Naive thymus-derived CD4-positive, alpha-beta T cell (primary cell): ENCODE measurements at regions not wholly inside any gene's neighbourhood (a gene's known extent, or its start where the extent isn't known, plus 50 kb on each side); places are given as distances from the start of the nearest gene placed in this dataset.
A peak's percentile ranks its signal among the peaks of the same experiment; 100 is the strongest.

Experiments used
- ATAC-seq: fragments of 150-1000 bp; cut with Tn5 transposase; 2 replicates; pipeline ENCODE4 v1.10.0; 2021; ENCODE audit warnings: mild to moderate bottlenecking, moderate library complexity
- CTCF ChIA-PET: fragments of 350-600 bp; sonication (Branson Sonifier 250); formaldehyde crosslinking; loops from one replicate; lab custom pipeline; 2021; ENCODE audit warnings: antibody characterized with exemption; lab: Charles Lee
- POLR2A ChIA-PET: fragments of 350-600 bp; sonication (Branson Sonifier 250); formaldehyde crosslinking; loops from one replicate; lab custom pipeline; 2021; ENCODE audit warnings: antibody characterized with exemption, inconsistent platforms; lab: Charles Lee
- DNase-seq, 9 donors: peaks; one replicate each; pipeline versions ENCODE4 v3.0.0 to v3.0.0-alpha.2; 2020 to 2022; ENCODE audit warnings: mixed read lengths in 1 of 9
- H3K27ac ChIP-seq: one replicate; pipeline ENCODE4 v1.7.0; 2013; ENCODE audit warnings: mild to moderate bottlenecking, low read depth, low read length, moderate library complexity
- H3K27me3 ChIP-seq, 2 donors: one replicate each; pipeline ENCODE4 v1.7.0; 2013; ENCODE audit warnings: low read length in 2 of 2, mild to moderate bottlenecking in 2 of 2, moderate library complexity in 2 of 2; ENCODE audit not compliant: control insufficient read depth in 2 of 2, insufficient read depth in 2 of 2
- H3K36me3 ChIP-seq, 3 experiments: 1 replicate in 2 of 3; 2 replicates in 1 of 3; pipeline ENCODE4 v1.7.0; 2013; ENCODE audit warnings: low read length in 3 of 3, mild to moderate bottlenecking in 3 of 3, moderate library complexity in 1 of 3; ENCODE audit not compliant: insufficient read depth in 3 of 3, control insufficient read depth in 2 of 3
- H3K4me1 ChIP-seq, 2 donors: one replicate each; pipeline ENCODE4 v1.7.0; 2013; ENCODE audit warnings: low read length in 2 of 2, mild to moderate bottlenecking in 2 of 2, moderate library complexity in 1 of 2; ENCODE audit not compliant: control insufficient read depth in 2 of 2, insufficient read depth in 2 of 2
- H3K4me3 ChIP-seq: 2 replicates; pipeline ENCODE4 v1.7.0; 2013; ENCODE audit warnings: mild to moderate bottlenecking, low read length
- H3K9me3 ChIP-seq, 3 experiments: 1 replicate in 2 of 3; 2 replicates in 1 of 3; pipeline ENCODE4 v1.7.0; 2013; ENCODE audit warnings: low read length in 3 of 3; ENCODE audit not compliant: control insufficient read depth in 2 of 3
- H3K27ac Mint-ChIP-seq, 9 donors: one replicate each; pipeline ENCODE4 v1.8.0; 2020 to 2022; ENCODE audit warnings: mixed read lengths in 9 of 9, mild to moderate bottlenecking in 8 of 9, moderate library complexity in 5 of 9, inconsistent platforms in 2 of 9
- H3K27me3 Mint-ChIP-seq, 5 donors: one replicate each; pipeline ENCODE4 v1.8.0; 2021 to 2022; ENCODE audit warnings: mixed read lengths in 5 of 5, mild to moderate bottlenecking in 1 of 5
- H3K36me3 Mint-ChIP-seq, 5 donors: one replicate each; pipeline ENCODE4 v1.8.0; 2020 to 2022; ENCODE audit warnings: mixed read lengths in 5 of 5, mild to moderate bottlenecking in 3 of 5, inconsistent platforms in 1 of 5
- H3K4me1 Mint-ChIP-seq, 7 donors: one replicate each; pipeline ENCODE4 v1.8.0; 2020 to 2022; ENCODE audit warnings: mixed read lengths in 7 of 7, mild to moderate bottlenecking in 3 of 7, inconsistent platforms in 1 of 7
- H3K4me3 Mint-ChIP-seq, 10 donors: one replicate each; pipeline ENCODE4 v1.8.0; 2020 to 2022; ENCODE audit warnings: mild to moderate bottlenecking in 10 of 10, mixed read lengths in 10 of 10, moderate library complexity in 6 of 10, inconsistent platforms in 2 of 10
- H3K9me3 Mint-ChIP-seq, 11 donors: one replicate each; pipeline ENCODE4 v1.8.0; 2020 to 2022; ENCODE audit warnings: mixed read lengths in 11 of 11, mild to moderate bottlenecking in 4 of 11, inconsistent platforms in 1 of 11, moderate library complexity in 1 of 11
- intact Hi-C, 2 donors: fragments of 100-400 bp; cut with micrococcal nuclease; formaldehyde crosslinking; loops; one replicate each; pipeline ENCODE4 v1.15.1; 2023

GRCh38 chr4:140309124-140309870, 64.1 kb upstream of the SCOC start:
- Histone ChIP-seq H3K9me3 (no peaks in the 10 kb centered on the region), H3K36me3 (no peaks in the 10 kb centered on the region), H3K27ac (no peak overlapping the region), H3K4me3 (no peak overlapping the region), H3K27me3 (no peaks in the 10 kb centered on the region), H3K4me1 (no peaks in the 10 kb centered on the region)
- DNase-seq (no peak), ATAC-seq (no peak)
- Mint-ChIP-seq H3K4me1 (peaks cover 0 to 1% (median 0%) of the 10 kb centered on the region in 7 donors), H3K27me3 (peaks cover 0 to 28% (median 4%) of the 10 kb centered on the region in 5 donors), H3K4me3 (no peak overlapping the region), H3K27ac (no peak overlapping the region), H3K36me3 (no peaks in the 10 kb centered on the region), H3K9me3 (no peaks in the 10 kb centered on the region)
- ChIA-PET CTCF (interaction anchor here (0.6 to 1.0 kb wide), 3 partner anchors 10 to 548 kb away, joined by 3 to 5 read pairs (median 4); no protein-coding TSS in a partner anchor), POLR2A (no interaction called here)
- intact Hi-C loops = loop anchor here in 1 of 2 donors (1.0 kb wide), 1 partner anchor 51 kb away; no protein-coding TSS in a partner anchor

GRCh38 chr4:140308366-140309123, 64.9 kb upstream of the SCOC start:
- Histone ChIP-seq H3K36me3 (no peaks in the 10 kb centered on the region), H3K4me1 (no peaks in the 10 kb centered on the region), H3K27me3 (no peaks in the 10 kb centered on the region), H3K9me3 (no peaks in the 10 kb centered on the region), H3K4me3 (no peak overlapping the region), H3K27ac (no peak overlapping the region)
- intact Hi-C loops = loop anchor here in 1 of 2 donors (1.0 kb wide), 1 partner anchor 52 kb away; no protein-coding TSS in a partner anchor
- no peak for ATAC-seq
- Mint-ChIP-seq H3K27me3 (peaks cover 0 to 33% (median 4%) of the 10 kb centered on the region in 5 donors), H3K36me3 (no peaks in the 10 kb centered on the region), H3K27ac (no peak overlapping the region), H3K4me1 (peaks cover 0 to 5% (median 0%) of the 10 kb centered on the region in 7 donors), H3K9me3 (no peaks in the 10 kb centered on the region), H3K4me3 (no peak overlapping the region)
- CTCF ChIA-PET = interaction anchor here (0.6 to 1.0 kb wide), 3 partner anchors 11 to 549 kb away, joined by 3 to 5 read pairs (median 4); no protein-coding TSS in a partner anchor
- POLR2A ChIA-PET = no interaction called here
- no peak for DNase-seq

- peaks cover 0 to 26% (median 0%) of the 10 kb centered on the region in 5 donors for H3K27me3 Mint-ChIP-seq
- Histone ChIP-seq H3K9me3 (no peaks in the 10 kb centered on the region), H3K36me3 (no peaks in the 10 kb centered on the region), H3K27me3 (no peaks in the 10 kb centered on the region), H3K27ac (no peak overlapping the region), H3K4me1 (no peaks in the 10 kb centered on the region), H3K4me3 (no peak overlapping the region)
- ChIA-PET POLR2A (no interaction called here), CTCF (no interaction called here)
- H3K27ac Mint-ChIP-seq = no peak overlapping the region
- intact Hi-C loops = no loop called here
- ATAC-seq (no peak), DNase-seq (no peak)
- H3K4me1 Mint-ChIP-seq = peaks cover 0 to 5% (median 0%) of the 10 kb centered on the region in 7 donors
- no peaks in the 10 kb centered on the region for H3K9me3 Mint-ChIP-seq
- H3K36me3 Mint-ChIP-seq = no peaks in the 10 kb centered on the region
- H3K4me3 Mint-ChIP-seq = no peak overlapping the region
These were observed 68.4 kb upstream of the SCOC start for GRCh38 chr4:140305053-140305452.

- H3K27me3 ChIP-seq = no peaks in the 10 kb centered on the region
- H3K4me1 Mint-ChIP-seq = peaks cover 0 to 5% (median 0%) of the 10 kb centered on the region in 7 donors
- H3K36me3 ChIP-seq = no peaks in the 10 kb centered on the region
- H3K4me3 Mint-ChIP-seq = no peak overlapping the region
- peak overlapping the region in 1 of 9 donors; percentile 7 for H3K27ac Mint-ChIP-seq
- intact Hi-C loops = no loop called here
- CTCF ChIA-PET = no interaction called here
- H3K4me1 ChIP-seq = no peaks in the 10 kb centered on the region
- no peak overlapping the region for H3K27ac ChIP-seq
- POLR2A ChIA-PET = no interaction called here
- H3K9me3 Mint-ChIP-seq = no peaks in the 10 kb centered on the region
- no peak overlapping the region for H3K4me3 ChIP-seq
- ATAC-seq (no peak), DNase-seq (no peak)
- H3K27me3 Mint-ChIP-seq = peaks cover 0 to 26% (median 0%) of the 10 kb centered on the region in 5 donors
- H3K9me3 ChIP-seq = no peaks in the 10 kb centered on the region
- H3K36me3 Mint-ChIP-seq = no peaks in the 10 kb centered on the region
These were observed 69.1 kb upstream of the SCOC start for GRCh38 chr4:140304346-140304745.

- intact Hi-C loops = no loop called here
- Histone ChIP-seq H3K4me1 (no peaks in the 10 kb centered on the region), H3K9me3 (no peaks in the 10 kb centered on the region), H3K27me3 (no peaks in the 10 kb centered on the region), H3K36me3 (no peaks in the 10 kb centered on the region), H3K27ac (no peak overlapping the region), H3K4me3 (no peak overlapping the region)
- no peaks in the 10 kb centered on the region for H3K36me3 Mint-ChIP-seq
- H3K4me3 Mint-ChIP-seq = no peak overlapping the region
- peaks cover 0 to 5% (median 0%) of the 10 kb centered on the region in 7 donors for H3K4me1 Mint-ChIP-seq
- no peaks in the 10 kb centered on the region for H3K9me3 Mint-ChIP-seq
- POLR2A ChIA-PET = no interaction called here
- no peak for ATAC-seq
- CTCF ChIA-PET = no interaction called here
- peaks cover 0 to 26% (median 0%) of the 10 kb centered on the region in 5 donors for H3K27me3 Mint-ChIP-seq
- H3K27ac Mint-ChIP-seq = no peak overlapping the region
- no peak for DNase-seq
These were observed 71.1 kb upstream of the SCOC start for GRCh38 chr4:140302151-140302859.

- CTCF ChIA-PET = no interaction called here
- peak; percentile 48 for ATAC-seq
These were observed 73.0 kb upstream of the SCOC start for GRCh38 chr4:140300271-140300970.

More at GRCh38 chr4:140300271-140300970, 73.0 kb upstream of the SCOC start:
- Histone ChIP-seq H3K4me1 (no peaks in the 10 kb centered on the region), H3K27ac (no peak overlapping the region), H3K27me3 (no peaks in the 10 kb centered on the region), H3K36me3 (no peaks in the 10 kb centered on the region), H3K9me3 (no peaks in the 10 kb centered on the region), H3K4me3 (no peak overlapping the region)
- no peak overlapping the region for H3K4me3 Mint-ChIP-seq
- H3K27me3 Mint-ChIP-seq = peaks cover 0 to 19% (median 0%) of the 10 kb centered on the region in 5 donors
- no peak for DNase-seq
- no peaks in the 10 kb centered on the region for H3K9me3 Mint-ChIP-seq
- POLR2A ChIA-PET = no interaction called here
- no peak overlapping the region for H3K27ac Mint-ChIP-seq
- H3K36me3 Mint-ChIP-seq = no peaks in the 10 kb centered on the region
- intact Hi-C loops = no loop called here
- H3K4me1 Mint-ChIP-seq = peaks cover 0 to 5% (median 0%) of the 10 kb centered on the region in 7 donors
